NCI-H446 (cell line): ENCODE measurements at regions not wholly inside any gene's neighbourhood (a gene's known extent, or its start where the extent isn't known, plus 50 kb on each side); places are given as distances from the start of the nearest gene placed in this dataset.
"Not testable (repeated sequence)": the region's sequence is repeated elsewhere in the genome, so short reads cannot be mapped to it uniquely, and the experiment has no call there.

Experiments used
- DNase-seq, 2 experiments: peaks; one replicate each; lab custom pipeline; 2025; lab: John Stamatoyannopoulos, UW

DNA sequence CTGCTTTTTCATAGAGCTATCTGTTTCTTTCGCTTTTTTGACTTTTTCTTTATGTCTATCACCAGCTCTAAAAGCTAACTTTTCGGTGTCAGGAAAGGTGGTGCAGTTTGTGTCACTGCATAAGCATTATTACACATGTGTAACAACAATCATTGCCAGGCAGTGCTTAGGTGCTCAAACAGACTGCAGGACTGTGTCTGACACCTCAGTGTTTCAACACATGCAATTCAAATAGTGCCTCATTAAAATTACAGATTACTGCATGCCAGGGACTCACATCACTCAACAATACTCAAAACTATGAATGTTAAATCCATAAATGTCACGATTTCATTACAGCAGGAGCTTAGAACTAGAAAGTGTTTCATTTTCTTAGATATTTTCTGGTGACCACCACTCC lies 265.3 kb upstream of the SMIM30 start:
- DNase-seq: no peak

DNA sequence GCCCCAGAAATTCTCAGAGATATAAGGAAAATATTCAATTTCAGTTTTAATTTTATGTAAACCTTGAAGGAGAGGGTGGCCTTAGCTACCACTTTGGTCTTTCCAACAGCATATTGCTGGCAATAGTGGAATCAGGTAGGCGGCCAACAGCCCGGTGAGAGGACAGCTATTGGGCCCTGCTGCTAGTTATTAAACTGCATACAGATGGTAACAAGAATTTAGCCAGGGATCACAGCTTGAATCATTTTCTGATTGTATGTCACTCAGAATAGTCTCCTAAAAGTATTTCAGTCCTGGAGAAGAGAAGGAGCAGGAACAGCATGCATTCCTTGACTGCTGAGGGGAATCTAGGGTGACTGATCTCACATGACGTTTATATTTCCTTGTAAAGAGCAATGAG lies 261.4 kb upstream of the SMIM30 start:
- no peak for DNase-seq

DNA sequence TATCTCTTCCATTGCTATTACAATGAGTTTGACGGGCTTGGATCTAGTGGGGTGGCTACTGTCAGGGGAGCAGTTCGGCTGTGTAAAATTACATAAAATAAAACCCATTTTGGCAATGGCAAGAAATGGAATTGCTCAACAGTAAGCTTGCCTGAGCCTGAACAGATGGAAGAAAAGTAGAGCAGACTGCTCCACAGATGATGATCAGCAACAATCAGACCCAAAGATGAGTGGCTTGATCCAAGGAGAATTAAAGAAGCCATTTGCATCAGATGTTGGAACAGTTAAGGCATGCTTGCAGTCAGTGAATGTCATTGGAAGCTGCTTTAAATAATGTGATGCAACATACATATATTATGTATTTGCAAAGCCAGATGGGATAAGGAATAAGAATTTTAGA lies 256.6 kb upstream of the SMIM30 start:
- DNase-seq: peak; percentile 37 to 86

DNA sequence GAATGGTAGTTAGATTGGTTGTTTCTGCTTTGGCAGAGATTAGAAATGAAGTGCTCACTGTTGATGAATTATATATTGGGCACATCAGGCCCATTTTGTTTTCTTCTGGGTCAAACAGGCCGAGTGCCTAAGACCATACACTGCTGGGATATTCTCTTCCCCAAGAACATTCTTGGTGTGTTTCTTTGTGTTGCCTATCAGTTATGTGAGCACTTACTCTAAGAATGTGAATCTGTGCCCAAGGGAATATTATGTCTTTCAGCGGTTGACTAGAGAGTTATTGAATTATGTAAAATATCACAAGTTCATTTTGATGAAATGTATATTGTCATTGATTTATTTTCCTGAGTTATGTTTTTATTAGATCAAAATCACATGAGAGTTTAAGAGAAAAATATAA lies 255.5 kb upstream of the SMIM30 start:
- peak in 1 of 2 experiments; percentile 6 for DNase-seq

DNA sequence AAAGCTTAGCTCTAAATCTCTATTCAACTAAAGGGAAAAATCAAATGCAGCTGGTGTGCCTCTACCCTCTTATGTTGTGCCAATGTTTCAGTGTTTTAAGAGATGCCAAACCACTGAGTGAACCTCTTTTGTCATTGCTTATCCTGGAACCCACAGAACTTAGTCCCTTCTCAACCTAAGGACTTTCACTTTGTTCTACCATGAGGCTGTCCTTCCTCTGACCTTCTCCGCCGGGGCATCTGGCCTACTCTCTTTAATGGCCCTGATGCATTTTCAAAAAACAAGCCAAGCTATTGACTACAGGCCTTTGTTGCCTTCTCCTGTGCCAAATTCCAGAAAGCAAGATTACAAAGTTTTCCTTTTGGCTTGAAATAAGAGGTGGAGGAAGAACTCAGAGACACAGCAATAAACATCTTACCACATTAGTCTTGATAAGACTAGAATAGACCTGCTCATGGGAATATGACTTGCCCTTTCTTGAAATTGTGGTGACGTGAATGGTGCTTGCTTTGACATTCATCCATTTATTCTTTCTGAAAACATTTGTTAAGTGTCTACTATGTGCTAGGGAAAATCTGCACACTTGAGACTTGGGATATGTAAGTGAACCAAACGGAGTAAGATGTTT lies 253.2 kb upstream of the SMIM30 start:
- peak; percentile 47 to 65 for DNase-seq

DNA sequence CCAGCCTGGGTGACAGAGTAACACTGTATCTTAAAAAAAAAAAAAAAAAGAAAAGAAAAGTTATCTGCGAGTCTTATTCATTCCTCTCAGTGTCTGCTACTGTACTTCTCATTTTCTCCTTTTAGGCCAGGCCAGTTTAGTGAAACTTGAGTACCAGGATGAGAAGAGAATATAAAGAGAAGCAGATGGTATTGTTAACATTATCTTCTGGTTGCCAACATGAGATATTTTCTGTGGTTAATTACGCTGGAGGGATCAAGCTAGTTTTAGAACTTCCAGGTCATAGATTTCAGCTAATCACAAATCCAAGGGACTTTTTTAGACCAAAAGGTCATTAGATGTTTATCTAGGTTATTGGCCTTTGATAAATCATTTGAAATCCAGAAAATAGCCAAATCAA lies 252.6 kb upstream of the SMIM30 start:
- DNase-seq: peak; percentile 60 to 81

DNA sequence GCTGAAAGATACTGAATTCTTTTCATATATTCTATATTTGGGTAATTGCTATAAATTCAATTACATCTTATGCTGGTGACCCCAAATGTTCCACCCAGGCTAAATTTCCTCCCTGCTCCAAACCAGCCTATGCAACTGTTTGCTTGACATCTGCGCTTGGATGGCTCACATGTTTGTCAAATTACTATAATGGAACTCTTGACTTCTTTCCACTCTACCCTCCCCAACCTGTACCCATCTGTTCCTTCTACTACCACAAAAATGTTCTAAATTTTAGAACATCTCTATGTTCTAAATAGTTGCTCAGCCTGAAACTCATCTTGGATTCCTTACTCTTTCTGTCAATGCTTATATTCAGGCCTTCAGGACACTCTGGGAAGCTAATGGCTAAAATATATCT lies 249.9 kb upstream of the SMIM30 start:
- DNase-seq: peak; percentile 32 to 68

DNA sequence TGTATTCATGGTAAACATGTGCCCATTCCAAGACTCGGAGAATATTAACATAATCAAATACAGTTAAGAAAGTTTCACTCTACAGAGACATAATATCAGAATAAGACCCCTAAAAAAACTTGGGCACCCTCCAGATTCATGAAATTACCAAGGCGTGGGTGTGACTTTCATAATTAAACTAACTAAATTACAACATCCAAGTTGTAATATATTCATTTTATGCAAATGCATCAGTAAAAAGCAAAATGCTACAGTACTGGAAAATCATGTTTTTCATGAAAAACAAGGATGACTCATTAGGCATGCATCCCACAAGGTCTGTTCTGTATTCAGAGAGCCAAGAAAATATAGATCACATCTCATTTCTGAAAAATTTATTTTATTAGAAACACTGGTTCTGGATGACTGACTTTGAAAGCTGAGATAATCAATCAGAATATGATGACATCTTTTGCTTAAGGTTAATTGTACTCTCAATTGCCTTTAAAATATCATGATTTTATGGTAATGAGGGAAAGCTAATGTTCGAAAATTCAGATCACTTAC lies 248.8 kb upstream of the SMIM30 start:
- DNase-seq: peak; percentile 28 to 75

DNA sequence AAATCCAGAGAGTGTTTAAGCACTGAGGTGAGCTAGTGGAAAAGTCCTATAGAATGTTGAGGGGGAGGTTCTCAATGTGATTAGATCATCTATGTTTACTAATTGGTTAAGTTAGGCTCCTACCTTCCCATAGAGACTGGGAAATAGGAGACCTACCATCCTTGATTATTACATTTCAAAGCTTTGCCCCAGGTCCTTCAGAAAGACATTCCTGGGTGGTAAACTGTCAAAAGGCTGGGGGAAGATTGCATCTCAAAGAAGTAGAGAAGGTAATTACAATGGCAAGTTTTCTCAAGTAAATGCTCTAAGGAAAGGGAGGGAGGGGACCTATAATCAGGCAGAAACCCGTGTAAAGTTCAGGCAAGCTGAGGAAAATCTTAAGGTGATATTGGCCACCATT lies 247.8 kb upstream of the SMIM30 start:
- no peak for DNase-seq

DNA sequence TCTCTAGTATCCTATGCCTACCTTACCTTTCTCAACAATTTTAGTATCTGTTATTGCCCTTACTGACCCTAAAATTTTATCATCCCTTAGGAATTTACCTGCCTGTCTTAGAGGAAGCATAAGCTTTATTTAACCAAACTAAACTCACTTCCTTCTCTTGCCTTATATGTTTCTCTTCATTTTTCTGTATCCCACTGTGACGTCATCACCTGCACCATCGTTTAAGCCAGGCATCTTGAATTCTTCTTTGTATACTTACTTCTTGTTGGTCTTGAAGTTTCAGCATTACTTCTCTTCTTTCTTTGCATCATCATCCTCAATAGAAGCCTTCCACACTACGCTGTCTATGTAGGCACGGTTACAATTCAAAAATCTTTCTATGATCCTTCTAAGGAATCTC lies 231.0 kb upstream of the SMIM30 start:
- DNase-seq: no peak

DNA sequence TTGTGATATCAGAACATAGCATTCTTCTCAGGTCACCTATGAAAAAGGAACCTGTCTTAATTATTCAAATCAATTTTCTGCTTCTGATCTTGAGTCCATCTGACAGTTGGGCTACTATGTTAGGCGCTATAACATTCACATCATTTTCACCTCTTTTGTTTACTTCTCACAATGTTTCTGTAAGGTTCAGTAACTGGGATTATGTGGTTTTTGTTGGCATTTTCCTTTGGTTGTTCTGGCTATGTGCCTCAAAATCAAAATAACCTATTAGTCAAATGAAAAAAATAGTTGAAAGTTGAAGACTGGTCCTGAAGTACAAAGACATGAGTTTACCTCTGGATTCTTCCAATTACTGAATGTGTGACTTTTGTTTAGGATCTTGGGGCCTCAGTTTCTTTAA lies 221.3 kb upstream of the SMIM30 start:
- no peak for DNase-seq

DNA sequence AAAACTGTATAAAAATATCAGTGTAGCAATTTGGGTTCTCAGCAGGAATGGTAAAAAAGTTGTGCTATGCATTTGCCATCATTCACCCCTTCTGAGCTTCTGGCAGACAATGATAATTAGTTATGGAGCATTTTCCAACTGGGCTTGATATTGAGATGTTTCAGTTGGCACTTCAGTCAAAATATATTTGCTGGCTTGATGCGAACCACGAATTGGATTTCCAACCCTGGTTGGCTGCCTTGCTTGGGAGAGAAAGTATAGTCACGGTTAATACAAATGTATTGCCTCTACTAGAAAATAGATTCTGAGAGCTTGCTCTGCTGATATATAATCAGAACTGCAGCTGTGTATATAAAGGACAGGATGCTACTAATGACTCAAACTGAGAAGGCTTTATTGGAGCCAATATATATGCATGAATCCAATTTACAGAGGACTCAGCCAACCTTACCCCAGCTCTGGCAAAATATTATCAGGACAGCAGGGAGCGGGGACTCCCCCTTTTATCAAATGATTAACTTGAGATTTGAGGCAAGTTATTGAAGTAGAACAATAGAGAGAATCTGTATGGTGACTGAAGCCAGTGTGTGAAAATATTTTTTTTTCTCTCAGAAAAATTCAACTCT lies 219.8 kb upstream of the SMIM30 start:
- peak; percentile 18 to 83 for DNase-seq

DNA sequence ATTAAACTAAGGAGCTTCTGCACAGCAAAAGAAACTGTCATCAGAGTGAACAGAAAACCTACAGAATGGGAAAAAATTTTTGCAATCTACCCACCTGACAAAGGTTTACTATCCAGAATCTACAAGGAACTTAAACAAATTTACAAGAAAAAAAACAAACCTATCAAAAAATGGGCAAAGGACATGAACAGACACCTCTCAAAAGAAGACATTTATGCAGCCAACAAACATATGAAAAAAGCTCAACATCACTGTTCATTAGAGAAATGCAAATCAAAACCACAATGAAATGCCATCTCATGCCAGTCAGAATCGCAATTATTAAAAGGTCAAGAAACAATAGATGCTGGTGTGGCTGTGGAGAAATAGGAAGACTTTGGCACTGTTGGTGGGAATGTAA lies 218.5 kb upstream of the SMIM30 start:
- not testable (repeated sequence) for DNase-seq

DNA sequence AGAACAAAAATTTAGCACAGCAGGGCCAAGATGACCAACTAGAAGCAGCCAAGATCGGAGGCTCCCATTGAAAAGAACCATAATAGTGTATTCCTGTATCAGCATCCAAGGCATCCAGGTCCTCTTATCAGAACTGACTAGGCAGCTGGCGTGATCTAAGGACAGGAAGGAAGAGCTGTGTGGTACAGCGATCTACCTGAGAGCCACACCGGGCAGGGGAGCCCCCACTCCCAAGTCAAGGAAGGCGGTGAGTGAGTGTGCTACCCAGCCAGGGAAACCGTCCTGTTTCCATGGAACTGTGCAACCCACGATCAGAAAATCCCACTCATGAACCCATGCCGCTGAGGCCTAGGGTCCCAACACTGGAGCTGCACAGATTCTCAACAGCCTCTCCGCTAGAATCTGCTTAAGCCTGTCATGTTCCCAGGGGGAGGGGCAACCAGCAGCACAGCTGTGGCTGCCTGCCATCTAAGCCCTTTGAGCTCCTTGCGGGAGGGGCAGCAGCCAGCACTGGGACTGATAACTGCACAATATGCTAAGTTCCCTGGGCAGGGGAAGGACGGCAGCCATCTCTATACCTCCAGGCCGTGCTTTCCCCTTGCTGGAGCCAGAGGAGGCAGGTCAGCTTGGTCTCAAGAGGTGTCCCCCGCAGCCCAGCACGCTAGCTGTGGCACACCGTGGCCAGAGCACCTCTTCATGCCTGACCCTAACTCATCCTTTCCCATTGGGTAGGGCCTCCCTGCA lies 213.0 kb upstream of the SMIM30 start:
- no peak for DNase-seq

DNA sequence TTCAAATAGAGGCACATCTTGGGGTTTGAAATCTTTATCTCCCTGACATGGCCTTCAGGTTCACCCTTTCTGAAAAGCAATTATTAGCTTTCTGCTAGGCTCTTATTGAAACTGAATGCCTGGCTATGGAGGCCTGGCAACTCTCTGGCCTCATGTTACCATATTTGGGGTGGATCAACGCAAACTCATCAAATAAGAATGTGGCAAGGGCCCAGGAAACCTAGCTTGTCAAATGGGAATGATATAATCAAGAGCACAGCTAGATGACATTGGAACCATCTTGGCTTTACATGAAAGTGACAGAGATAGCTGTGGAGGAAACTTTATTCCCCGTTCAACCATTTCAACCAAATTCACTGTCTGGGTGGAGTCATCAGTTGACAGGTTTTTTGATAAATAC lies 202.8 kb upstream of the SMIM30 start:
- no peak for DNase-seq

DNA sequence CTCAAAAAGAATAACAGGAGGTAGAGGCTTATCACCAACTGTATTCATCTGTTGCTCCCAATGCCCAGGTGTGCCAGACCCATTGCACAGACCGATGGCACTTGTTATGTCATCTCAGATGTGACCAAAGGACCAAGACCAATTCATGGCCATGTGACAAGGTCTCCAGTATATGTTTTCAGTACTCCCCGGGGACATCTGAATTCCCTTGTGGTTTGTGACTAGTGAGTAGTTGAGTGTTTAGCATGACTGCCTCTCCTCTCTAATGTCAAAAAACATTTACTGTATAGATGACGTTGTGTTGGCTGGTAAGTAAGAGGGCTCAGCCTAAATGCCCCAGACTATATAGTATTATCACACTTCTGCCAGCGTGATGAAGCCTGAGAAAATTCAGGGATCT lies 202.1 kb upstream of the SMIM30 start:
- no peak for DNase-seq

DNA sequence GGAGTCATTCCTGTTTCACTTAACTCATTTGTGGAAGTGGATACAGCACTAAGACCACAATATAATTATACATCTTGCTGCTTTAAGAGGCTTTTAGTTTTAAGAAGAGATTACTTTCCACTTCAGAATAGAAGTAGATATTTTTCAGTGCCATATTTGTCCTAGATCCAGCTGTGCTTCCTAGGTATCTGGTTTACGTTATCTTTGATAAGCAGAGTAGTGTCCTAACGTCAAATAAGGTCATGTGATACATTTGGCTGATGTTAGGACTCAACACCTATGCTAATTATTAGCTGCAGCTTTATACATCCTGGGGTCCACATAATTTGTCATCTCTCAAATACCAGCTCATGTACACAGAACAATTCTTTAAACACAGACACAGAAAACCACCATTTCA lies 196.2 kb upstream of the SMIM30 start:
- DNase-seq: no peak

DNA sequence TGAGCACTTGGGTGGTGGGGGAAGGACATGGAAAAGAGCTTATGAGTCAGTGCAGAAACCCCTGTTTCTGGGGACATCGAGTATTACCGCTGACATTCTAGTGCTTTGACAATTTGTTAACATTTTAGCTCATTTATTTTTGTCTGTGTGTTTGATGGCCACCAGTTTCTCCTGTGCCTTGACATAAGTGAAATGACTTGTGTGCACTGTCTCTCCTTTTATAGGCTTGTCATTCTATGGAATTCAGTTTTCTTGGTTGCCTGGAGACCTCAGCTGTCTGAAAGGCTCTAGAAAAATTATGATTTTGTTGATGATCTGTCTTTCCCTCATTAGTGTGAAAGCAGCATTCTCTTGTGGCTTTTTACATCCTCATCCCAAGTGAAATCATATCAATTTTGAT lies 190.0 kb upstream of the SMIM30 start:
- no peak for DNase-seq

DNA sequence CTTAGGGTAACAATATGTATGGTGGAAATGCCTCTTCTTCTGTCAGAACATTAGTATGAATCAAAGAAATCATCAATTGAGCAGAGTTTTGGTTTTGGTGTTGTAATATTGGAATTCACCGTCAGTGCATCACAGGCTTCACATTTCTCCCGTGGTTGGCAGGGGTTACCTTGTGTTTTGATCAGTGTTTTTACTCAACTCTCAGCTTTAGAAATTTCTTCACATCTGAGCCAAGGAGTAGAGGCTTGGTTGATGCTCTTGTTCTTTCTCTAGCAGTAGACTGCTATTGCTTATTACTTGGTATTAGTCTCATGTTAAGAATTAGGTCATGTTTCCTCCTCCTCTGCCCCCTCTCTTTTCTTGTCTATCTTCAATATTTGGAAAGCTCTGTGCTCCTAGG lies 188.8 kb upstream of the SMIM30 start:
- no peak for DNase-seq

DNA sequence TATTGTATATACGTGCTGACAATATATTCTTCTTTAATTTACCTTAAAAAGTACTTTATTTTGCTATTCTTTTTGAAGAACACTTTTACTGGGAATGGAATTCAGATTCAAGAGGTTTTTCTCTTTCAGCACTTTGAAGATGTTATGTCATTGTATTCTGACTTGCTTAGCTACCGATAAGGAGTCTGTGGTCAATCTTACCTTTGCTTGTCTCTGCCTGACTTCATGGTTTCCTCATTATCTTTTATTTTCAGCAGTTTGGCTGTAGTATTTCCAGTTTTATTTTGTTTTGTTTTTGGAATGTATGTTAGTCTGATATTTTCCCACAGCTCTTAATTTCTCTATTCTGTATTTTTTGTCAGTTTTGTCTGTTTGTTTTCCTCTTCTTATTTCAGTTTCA lies 187.9 kb upstream of the SMIM30 start:
- DNase-seq: no peak

DNA sequence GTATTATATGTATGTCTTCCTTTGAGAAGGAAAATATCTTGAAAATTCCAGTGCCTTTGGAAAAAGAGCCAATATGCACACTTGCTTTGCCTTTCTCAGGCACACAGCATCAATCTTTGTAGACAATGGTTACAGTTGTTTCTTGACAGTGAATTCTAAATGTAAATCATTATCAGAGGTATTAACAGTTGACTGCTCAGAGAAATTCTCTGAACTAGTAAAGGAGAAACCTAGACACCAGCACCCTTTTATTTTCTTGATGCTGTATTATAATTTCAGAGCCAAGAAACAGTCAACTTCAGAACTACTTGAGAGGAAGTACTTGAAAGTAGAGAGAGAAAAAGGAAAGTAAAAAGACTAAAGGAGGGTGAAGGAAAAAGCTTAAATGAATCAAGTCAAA lies 185.8 kb upstream of the SMIM30 start:
- no peak for DNase-seq

DNA sequence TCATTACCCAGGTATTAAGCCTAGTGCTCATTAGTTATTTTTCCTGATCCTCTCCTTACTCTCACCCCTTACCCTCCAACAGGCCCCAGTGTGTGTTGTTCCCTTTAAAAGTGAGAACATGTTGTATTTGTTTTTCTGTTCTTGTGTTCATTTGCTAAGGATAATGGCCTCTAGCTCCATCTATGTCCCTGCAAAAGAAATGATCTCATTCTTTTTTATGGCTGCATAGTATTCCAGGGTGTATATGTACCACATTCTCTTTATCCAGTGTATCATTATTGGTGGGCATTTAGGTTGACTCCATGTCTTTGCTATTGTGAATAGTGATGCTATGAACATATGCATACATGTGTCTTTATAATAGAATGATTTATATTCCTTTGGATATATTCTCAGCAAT lies 185.0 kb upstream of the SMIM30 start:
- not testable (repeated sequence) for DNase-seq

DNA sequence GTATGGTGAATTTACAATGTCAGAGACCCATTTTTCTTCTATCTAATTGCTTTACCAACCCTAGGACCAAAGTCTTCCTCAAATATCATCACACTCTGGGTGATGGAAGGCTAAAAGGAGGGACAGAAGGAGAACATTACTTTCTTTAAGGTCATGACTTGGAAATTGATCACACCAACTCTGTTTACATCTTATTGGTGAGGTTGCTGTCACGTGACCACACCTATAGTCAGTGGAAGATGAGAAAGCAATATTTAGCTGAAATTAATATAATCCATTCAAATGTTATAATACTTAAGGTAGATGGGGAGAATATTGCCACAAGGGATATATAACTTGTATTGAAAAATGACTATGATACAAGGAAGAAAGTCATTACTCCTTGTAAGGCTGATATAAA lies 183.6 kb upstream of the SMIM30 start:
- DNase-seq: no peak
